SK-N-MC (cell line): ENCODE measurements at regions not wholly inside any gene's neighbourhood (a gene's known extent, or its start where the extent isn't known, plus 50 kb on each side); places are given as distances from the start of the nearest gene placed in this dataset.

Experiments used
- EZH2 ChIP-seq: fragments of 200-600 bp; sonication (generic); IDR thresholded peaks from one replicate; pipeline ENCODE4 v1.6.1; 2017; ENCODE audit warnings: antibody characterized with exemption
- FOXP2 ChIP-seq: optimal IDR thresholded peaks from 2 replicates; pipeline ENCODE3; 2011; ENCODE audit warnings: mild to moderate bottlenecking, moderate library complexity; ENCODE audit not compliant: insufficient read depth; ENCODE audit errors: extremely low read length, control extremely low read depth
- POLR2AphosphoS5 ChIP-seq: IDR thresholded peaks from 2 replicates; pipeline ENCODE4 v1.6.1; 2012; ENCODE audit warnings: mild to moderate bottlenecking, low read depth, low read length, borderline replicate concordance

DNA sequence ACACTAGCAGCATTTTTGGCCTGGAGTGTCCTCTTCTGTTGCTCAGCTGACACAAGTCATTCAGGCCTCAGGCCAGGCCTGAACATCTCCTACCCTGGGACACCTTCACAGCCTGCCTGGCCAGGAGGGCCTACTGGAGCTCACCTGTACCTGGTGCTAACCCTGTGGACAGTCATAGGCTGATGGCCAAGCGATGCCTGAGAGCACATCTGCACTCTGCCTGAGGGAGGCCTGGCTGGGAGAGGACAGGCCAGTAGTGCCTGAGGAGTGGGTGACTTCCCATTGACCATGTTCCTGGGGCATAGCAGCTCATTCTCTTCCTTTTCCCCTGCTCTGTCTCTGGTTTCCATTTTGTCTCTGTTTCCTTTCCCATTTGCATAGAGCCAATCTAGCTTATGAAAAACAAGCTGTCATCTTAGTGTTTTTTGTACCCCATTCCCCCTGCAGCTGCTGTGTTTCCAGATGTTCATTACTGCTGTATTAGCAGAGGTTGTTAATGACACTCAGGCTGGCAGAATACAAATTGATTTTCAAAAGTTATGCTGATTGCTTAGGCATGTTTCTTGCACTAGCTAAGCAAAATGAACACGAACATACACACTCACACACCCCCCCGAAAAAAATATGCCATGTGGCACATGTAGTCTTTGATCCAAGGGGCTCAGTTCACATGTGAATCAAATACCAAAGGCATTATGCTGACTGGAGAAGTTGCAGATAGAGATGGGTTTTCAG lies 149.7 kb upstream of the HS6ST1 start:
- TF ChIP-seq POLR2AphosphoS5 (no peak), EZH2 (no peak), FOXP2 (no peak)
